ENCODE measurements at regions not wholly inside any gene's neighbourhood (a gene's known extent, or its start where the extent isn't known, plus 50 kb on each side); places are given as distances from the start of the nearest gene placed in this dataset.
"Not testable (repeated sequence)": the region's sequence is repeated elsewhere in the genome, so short reads cannot be mapped to it uniquely, and the experiment has no call there.

- DNase-seq (ENCODE audit: low read depth in 2 of 2): no peak
These were observed 166.5 kb upstream of the LDB2 start for GRCh38 chr4:17064959-17065358.

GRCh38 chr4:17063888-17064287, 165.4 kb upstream of the LDB2 start:
- no peak for DNase-seq (ENCODE audit: low read depth in 2 of 2)

GRCh38 chr4:17060230-17060629, 161.8 kb upstream of the LDB2 start:
- DNase-seq (ENCODE audit: low read depth in 2 of 2): no peak

GRCh38 chr4:17058916-17059741, 160.7 kb upstream of the LDB2 start:
- DNase-seq (ENCODE audit: low read depth in 2 of 2): no peak

GRCh38 chr4:17058536-17058915, 160.1 kb upstream of the LDB2 start:
- DNase-seq (ENCODE audit: low read depth in 2 of 2): no peak

GRCh38 chr4:17057035-17057434, 158.6 kb upstream of the LDB2 start:
- no peak for DNase-seq (ENCODE audit: low read depth in 2 of 2)

- no peak for DNase-seq (ENCODE audit: low read depth in 2 of 2)
These were observed 157.3 kb upstream of the LDB2 start for GRCh38 chr4:17055788-17056187.

- DNase-seq (ENCODE audit: low read depth in 2 of 2): no peak
These were observed 147.4 kb upstream of the LDB2 start for GRCh38 chr4:17045866-17046265.

GRCh38 chr4:17038510-17039176, 140.2 kb upstream of the LDB2 start:
- no peak for DNase-seq (ENCODE audit: low read depth in 2 of 2)

- no peak for DNase-seq (ENCODE audit: low read depth in 2 of 2)
These were observed 135.3 kb upstream of the LDB2 start for GRCh38 chr4:17033768-17034181.

GRCh38 chr4:17033025-17033767, 134.8 kb upstream of the LDB2 start:
- DNase-seq (ENCODE audit: low read depth in 2 of 2): no peak

- no peak for DNase-seq (ENCODE audit: low read depth in 2 of 2)
These were observed 132.1 kb upstream of the LDB2 start for GRCh38 chr4:17030543-17030942.

GRCh38 chr4:17029964-17030363, 131.5 kb upstream of the LDB2 start:
- no peak for DNase-seq (ENCODE audit: low read depth in 2 of 2)

GRCh38 chr4:17029432-17029831, 131.0 kb upstream of the LDB2 start:
- no peak for DNase-seq (ENCODE audit: low read depth in 2 of 2)

- no peak for DNase-seq (ENCODE audit: low read depth in 2 of 2)
These were observed 129.1 kb upstream of the LDB2 start for GRCh38 chr4:17027495-17027894.

- DNase-seq (ENCODE audit: low read depth in 2 of 2): no peak
These were observed 126.0 kb upstream of the LDB2 start for GRCh38 chr4:17024425-17024824.

GRCh38 chr4:17020901-17021300, 122.5 kb upstream of the LDB2 start:
- DNase-seq (ENCODE audit: low read depth in 2 of 2): no peak

GRCh38 chr4:17020451-17020850, 122.0 kb upstream of the LDB2 start:
- DNase-seq (ENCODE audit: low read depth in 2 of 2): no peak

GRCh38 chr4:17018621-17019020, 120.2 kb upstream of the LDB2 start:
- not testable (repeated sequence) for DNase-seq (ENCODE audit: low read depth in 2 of 2)

GRCh38 chr4:17018013-17018412, 119.6 kb upstream of the LDB2 start:
- DNase-seq (ENCODE audit: low read depth in 2 of 2): no peak

GRCh38 chr4:17013382-17014006, 115.0 kb upstream of the LDB2 start:
- no peak for DNase-seq (ENCODE audit: low read depth in 2 of 2)

- DNase-seq (ENCODE audit: low read depth in 2 of 2): no peak
These were observed 114.0 kb upstream of the LDB2 start for GRCh38 chr4:17012451-17012850.
